Ureter (tissue), 1 donor: ENCODE measurements at regions not wholly inside any gene's neighbourhood (a gene's known extent, or its start where the extent isn't known, plus 50 kb on each side); places are given as distances from the start of the nearest gene placed in this dataset.

Source experiments
- DNase-seq: peaks from one replicate; pipeline ENCODE4 v3.0.0-alpha.2; 2020; ENCODE audit warnings: low spot score
- donor health status: DM: yes; HTN: yes; CAD: no.

DNA sequence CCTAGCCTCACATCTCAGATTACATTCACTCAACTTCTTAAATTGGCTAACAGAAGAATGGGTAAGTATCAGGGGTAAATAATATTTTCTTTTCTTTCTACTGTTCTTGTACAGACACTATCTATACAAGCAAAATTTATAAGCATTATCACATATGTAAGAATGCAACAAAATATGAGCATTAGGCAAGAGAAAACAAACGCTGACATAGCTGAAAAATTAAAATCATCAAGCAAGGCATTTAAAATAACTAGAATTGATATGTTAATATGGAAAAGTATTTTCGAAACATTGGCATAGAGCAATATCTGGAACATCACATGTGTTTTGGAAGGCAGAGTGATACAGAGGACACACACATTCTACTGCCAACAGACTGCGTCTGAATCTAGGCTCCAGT lies 1175.3 kb upstream of the LRRN3 start:
- DNase-seq, result no peak

DNA sequence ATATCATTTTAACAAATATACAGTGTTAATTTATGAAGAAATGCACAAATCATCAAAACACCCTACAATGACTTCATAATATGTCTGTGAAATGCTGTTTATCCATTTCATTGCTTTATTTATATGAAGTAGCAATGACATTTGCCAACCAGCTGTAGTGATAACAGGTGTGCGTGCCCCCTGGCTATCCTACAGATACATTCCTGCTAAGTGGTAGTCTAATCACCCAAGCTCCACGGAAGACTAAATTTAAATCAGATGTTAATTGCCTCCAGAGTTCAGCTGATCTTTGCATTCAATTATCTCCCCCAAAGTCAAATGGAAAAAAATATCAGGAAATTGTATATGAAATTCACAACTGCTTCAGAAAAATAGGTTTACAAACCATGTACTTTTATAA lies 1164.2 kb upstream of the LRRN3 start:
- no peak for DNase-seq

DNA sequence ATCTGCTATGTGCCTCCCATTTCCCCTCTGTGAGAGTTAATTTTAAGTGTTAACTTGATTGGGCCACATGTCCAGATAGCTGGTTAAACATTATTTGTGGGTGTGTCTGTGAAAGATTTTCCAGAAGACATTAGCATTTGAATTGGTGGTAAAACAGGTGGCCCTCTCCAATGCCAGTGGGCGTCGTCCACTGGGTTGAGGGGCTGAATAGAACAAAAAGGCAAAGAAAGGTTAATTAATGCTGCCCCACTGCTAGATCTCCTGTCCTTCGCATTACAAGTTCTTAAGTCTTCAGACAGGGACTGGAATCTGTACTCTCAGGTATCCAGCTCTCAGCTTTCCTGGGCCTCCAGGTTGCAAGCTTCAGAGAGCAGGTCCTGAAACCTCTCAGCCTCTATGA lies 1160.9 kb upstream of the LRRN3 start:
- no peak for DNase-seq

DNA sequence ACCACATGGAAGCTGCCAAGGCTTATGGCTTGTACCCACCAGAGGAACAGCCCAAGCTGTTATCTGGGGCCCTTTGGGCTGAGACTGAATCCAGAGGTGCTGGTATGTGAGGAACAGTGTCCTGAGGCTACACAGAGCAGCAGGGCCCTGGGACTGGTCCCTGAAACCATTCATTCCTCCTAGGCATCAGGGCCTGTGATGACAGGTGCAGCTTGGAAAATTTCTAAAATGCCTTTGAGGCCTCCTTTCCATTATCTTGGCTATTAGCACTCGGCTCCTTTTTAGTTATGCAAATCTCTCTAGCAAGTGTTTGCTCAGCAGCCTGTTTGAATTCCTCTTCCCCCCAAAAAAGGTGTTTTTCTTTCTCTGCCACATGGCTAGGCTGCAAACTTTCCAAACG lies 1151.7 kb upstream of the LRRN3 start:
- no peak for DNase-seq

DNA sequence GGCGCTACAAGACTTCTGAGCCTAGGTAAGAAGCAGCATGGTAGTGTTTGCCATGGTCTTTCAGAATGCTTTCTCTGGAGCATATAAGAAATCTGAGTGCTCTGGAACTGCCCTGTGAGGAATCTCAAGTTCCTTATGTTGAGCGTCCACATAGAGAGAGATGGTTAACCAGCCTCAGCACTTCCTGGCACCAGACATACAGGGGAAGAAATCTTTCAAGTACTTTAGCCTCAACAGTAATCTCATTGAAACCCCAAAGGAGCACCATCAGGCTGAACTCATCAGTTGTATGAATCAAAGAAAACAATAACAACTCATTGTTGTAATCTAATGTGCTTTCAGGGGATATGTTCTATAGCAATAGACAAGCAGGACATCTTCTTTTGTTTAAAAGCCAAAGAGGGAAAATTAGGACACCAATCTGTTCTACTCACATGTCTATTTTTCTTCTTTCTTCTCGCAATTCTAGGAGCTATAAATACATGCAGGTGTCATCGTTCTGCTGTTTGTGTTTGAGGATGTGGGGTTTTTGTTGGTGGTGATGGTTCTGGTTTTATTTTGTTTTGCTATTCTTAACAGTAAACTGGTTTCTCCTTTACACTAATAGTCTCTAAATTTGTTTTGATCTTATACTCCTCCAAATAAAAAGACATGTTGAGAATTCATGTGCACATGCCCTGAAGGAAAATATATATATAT lies 1145.0 kb upstream of the LRRN3 start:
- no peak for DNase-seq

DNA sequence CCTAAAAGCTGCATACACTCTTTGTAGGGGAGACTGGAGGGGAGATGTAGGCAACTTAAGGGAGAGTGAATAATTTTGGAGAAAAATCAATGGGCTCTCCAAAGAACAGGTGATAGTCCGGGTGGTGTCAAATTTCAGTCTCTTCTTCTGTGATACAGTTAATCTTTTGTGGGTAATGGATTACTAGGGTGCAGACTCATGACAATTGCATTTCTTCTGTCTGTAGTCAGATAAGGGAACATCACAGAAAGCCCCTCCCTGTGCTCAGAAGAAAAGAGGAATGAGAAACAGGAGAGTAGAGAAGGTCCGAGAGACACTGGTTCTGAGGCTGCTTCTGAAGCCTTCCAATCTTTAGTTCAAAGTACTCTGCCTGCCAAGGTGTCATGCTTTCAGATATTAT lies 1140.7 kb upstream of the LRRN3 start:
- no peak for DNase-seq

DNA sequence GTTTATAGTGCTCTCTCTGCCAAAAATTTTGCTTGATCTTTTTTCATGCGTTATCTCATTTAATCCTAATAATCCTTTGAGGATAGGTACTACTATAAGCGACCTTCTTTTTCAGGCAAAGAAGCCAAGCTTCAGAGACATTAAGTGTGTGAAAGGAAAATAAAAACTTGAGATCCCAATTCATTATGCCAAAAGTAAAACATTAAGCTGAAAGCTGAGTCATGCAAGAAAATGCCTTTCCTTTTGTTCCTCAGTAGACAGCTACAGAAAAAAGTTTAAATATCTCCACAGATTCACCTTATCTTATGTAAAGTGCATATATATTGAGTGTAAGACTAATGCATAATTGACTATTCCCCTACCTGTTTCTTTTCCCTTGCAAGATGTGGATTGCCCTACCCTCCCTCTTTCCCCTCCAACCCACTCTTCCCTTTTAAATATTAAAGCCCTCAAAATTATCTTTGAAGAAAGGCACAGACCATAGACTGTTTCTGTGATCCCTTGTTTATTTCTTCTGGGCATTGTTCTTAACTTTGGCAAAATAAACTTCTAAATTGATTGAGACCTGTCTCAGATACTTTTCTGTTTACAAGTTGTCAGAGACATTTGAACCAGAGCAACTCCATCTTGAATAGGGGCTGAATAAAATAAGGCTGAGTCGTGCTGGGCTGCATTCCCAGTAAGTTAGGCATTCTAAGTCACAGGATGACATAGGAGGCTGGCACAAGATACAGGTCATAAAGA lies 1139.9 kb upstream of the LRRN3 start:
- DNase-seq, result no peak

DNA sequence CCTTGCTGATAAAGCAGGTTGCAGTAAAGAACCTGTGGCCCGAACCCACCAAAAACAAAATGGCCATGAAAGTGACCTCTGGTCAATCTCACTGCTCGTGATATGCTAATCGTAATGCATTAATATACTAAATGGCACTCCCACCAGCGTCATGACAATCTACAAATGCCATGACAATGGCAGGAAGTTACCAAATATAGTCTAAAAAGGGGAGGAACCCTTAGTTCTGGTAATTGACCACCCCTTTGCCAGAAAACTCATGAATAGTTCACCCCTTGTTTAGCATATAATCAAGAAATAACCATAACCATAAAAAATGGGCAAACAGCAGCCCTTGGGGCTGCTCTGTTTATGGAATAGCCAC lies 1139.4 kb upstream of the LRRN3 start:
- DNase-seq, result no peak

DNA sequence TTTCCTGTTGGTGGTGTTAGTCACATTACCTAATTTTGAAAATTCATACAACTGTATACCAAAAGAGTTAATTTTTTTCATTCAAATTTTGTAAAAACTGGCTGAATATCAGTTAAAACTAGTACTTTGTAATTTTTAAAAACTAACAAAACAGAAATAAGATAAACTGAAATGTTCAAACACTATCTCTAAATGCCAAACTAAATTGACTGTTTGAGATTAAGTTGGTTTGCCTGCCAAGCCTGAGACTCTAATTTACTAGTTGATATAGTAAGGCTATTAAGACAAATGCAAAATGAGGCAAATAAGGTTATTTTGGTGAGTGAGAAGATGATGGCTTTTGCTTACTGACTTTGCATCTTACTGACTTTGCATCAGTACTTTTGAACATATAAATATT lies 1134.9 kb upstream of the LRRN3 start:
- no peak for DNase-seq

DNA sequence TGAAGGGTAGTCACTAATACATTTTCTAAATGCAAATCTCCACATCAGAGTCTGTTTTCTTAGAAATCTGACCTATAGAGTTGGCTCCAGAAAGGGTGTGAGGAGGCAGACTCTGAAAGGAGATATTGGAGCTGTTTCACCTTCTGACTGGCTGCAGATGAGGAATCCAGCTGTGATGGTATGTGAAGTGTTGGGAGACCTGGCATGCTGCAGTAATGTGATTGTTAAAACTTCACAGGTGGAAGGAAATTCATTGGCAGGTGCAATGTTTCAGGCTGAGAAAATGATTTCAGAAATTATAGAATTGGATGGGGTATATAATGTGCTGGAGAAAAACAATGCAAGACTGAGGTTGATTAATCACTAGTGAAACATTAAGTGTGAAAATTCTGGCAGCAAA lies 1134.0 kb upstream of the LRRN3 start:
- no peak for DNase-seq

DNA sequence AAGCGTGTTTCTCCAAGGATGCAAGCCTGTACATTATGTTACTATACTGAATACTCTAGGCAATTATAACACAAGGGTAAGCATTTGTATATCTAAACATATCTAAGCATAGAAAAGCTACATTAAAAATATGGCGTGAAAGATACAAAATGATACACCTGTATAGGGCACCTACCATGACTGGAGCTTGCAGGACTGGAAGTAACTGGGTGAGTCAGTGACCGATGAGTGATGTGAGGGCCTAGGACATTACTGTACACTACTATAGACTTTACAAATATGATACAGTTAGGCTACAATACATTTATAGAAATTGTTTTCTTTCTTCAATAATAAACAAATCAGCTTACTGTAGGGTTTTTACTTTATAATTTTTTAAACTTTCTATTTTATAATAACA lies 1127.2 kb upstream of the LRRN3 start:
- no peak for DNase-seq

DNA sequence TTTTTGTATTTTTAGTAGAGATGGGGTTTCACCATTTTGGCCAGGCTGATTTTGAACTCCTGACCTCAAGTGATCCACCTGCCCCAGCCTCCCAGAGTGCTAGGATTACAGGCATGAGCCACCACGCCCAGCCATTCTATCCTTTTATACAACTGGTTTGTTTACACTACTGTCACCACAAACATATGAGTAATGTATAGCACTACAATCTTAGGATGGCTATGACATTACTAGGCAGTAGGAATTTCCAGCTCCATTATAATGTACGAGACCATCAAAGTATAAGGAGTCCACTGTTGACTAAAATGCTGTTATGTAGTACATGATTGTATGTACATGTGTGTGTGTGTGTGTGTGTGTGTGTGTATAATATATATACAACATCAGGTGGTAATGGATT lies 1126.1 kb upstream of the LRRN3 start:
- DNase-seq, result no peak

DNA sequence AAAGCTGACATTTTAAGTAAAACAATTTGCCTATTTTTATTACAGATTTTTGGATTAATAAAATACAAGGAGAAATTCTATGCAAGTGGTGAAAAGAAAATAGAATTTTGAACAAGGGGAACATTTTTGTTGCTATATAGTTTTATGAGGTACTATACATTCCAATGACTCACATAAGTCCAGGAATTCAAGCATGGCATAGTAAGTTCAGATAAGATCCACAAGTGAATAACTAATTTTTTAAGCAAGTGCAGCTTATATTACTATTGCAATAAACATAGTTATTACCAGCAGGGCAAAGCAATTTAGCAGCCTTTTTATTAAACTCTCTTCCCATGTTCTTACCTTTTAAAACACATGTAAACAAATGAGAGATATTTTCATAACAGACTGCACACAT lies 1123.5 kb upstream of the LRRN3 start:
- DNase-seq, result no peak

DNA sequence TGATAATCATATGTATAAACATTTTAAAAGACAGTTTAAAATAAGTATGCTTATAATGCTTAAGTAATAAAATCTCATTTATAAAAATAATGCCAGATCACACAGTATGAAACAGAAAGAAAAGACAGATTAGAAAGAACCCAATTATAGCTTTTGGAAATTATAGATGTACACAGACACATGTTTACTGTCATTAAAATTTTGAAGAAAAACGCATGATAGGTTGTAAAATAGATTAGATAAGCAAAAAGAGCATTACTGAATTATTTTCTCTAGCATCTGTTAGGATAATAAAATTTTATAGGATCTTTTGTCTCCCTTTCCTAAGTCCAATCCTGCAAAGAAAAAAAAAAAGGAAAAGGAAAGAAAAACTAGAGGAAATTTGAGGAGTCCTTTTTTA lies 1107.3 kb upstream of the LRRN3 start:
- no peak for DNase-seq

DNA sequence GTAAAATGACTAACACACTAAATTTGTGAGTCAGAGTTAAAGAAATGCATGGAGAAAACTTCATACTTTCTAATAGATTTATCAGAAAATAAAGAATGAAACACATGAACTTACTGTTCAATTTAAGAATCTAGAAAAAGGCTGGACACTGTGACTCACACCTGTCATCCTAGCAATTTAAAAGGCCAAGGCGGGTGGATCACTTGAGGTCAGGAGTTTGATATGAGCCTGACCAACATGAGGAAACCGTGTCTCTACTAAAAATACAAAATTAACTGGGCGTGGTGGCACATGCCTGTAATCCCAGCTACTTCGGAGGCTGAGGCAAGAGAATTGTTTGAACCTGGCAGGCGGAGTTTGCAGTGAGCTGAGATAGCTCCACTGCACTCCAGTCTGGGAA lies 1106.2 kb upstream of the LRRN3 start:
- DNase-seq, result no peak

DNA sequence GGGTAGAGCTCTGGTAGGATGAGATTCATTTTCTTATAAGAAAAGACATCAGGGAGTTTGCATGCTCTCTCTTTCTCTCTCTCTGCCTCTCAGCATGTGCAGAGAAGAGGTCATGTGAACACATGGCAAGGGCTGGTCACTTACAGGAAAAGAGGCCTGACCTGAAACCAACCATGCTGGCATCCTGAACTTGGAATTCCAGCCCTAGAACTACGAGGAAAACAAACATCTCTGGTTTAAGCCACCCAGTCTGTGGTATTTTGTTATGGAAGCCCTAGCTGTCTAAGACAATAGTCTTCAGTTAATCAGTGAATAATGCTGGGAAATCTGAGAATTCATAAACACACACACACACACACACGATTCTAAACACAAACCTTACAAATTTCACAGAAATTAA lies 1104.2 kb upstream of the LRRN3 start:
- DNase-seq, result no peak

DNA sequence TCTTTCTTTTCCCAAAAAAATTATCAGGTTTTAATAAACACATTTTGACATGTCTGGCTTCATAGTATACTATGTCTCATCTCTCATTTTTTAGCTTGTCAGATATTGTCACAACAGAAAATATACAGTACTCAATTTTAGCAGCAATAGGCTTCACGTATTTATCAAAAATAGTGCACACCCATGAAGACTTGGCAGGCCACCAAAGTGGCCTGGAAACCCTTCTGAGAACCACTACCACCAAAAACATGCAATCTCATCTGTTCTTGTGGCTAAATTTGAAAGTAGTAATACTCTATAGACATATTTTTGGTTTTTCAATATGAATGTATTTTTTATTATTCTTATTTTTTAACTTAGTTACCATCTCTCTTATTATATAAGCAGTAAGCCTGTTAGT lies 1094.5 kb upstream of the LRRN3 start:
- no peak for DNase-seq

DNA sequence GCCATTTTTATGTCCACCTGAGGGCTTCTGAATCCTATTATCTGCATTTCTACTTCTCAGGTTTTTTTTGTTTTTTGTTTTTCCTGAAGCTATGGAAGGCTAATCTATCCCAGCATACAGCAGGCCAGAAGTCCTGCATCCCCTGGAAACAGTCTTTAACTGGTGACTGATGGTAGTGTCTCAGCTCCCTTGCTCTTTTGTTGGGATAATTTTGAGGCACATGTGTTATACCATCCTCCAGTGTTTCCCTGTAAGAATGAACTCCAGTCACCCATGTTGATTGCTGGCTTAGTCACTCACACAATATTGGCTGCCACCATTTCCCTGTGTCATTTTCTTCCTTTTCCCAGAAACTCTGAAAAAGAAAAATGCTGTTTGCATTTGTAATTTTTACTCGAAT lies 1094.0 kb upstream of the LRRN3 start:
- DNase-seq, result no peak

DNA sequence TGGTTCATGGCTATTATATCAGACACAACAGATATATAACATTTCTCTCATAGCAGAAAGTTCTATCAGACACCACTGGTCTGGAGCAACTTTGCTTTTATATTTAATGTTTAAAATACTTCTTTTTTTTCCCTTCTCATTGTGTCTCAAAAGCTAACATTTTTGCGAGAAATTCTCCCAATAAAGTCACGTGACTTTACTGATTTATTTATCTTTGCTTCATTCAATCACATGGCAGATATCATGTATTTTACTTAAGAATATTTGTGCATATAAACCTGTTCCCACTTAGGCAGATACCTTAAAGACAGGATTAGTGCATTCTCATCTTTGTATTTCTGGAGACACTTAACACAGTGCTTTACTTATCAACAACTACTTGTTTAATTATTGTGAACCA lies 1093.1 kb upstream of the LRRN3 start:
- DNase-seq, result no peak

DNA sequence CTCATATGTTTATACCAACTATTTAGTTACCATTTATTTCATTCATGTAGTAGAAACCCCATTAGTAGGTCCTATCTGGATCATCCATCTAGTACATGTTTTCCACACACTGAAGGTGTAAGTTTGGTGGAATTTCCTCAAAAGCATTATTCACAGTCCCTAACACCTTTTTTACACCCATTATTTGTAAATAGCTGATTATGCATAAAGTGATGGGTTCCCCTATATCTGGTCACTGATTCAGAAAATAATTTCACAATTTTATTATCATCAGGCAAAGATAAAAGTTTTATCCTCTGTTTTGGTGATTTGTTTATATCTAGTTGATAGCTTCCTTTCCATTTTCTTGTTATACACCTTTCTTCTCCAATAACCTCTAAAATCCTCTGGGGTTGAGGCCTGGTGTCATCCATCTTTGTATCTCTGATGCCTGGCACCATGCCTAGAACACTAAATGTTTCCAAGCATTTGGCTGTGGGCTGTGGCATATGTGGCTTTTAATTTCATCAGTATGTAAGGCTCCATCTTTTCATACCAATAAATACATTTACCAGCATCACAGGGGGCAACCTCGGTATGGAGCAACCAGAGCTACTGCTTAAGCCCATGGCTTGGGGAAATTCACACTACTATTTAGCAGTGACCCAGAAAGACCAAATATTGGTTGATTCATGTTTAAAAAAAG lies 1089.5 kb upstream of the LRRN3 start:
- DNase-seq, result no peak

DNA sequence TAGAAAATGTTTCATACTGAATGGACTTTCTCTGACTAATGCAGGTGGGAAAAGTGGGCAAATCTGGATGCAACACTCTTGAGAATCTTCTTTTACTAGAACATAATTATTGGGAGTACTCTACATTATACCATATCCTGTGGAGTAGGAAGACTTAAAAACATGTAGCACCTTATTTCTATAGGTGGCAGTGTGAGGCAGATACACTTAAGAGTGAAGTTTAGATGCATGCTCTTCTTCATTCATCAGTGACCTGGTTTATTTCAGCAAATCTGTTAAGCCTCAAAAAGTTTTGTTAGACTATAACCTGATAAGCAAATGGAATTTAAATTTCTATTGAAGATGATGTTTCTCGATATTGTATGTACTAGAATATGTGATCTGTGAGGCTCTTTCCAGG lies 1087.1 kb upstream of the LRRN3 start:
- DNase-seq, result no peak

DNA sequence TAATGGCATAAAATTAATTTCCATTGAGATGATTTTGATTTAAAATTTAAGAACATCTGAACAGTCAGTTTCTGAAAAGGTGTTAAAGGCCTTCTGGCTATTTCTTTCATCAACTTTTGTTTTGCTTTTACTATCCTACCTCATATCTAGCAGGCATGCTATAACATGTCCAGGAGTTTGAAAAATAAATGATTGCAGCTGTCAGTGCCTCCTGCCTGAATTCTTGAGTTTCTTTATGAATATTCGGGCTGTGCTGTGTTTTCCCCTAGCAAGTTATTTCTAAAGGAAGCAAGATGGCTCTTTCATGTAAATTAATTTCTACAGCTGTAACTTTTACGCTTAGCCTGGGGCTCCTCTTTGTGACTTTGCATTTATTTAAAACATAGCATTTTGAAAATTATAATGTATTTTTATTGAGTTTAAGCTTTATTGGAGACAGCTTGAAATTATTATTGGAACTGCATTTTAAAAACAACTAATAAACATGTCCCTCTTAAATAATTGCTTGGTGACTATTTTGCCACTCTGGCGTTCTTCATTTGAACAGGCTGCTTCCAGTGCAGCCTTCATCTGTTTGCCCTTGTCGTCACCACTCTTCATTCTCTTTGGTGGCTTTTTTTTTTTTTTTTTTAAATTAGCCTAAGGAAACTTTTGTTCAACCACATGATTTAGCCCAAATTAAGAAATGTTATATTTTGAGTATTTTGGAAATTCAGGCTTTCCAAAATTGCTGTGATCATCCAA lies 1083.4 kb upstream of the LRRN3 start:
- no peak for DNase-seq

DNA sequence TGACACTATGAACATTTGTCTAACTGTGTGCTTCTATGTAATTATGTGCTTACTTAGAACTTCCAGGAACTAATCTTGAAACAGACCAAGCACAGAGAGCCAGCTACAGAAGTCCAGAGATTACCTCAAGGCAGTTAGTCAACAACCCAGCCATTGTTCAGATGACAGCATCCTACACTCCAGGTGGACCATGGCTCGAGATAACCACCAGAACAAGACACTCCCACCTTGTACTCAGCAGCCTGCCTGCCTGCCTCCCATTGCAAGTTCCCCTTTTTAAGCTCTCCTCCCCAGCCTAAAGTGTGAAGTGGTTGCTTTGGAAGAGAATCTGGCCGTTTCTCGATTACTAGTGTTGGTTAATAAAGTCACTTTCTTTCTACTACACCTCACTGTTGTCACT lies 1080.6 kb upstream of the LRRN3 start:
- no peak for DNase-seq
